Hematopoietic multipotent progenitor cell treated with erythropoietin and hydrocortisone succinate and interleukin-3 and kit ligand, for 6 days (in vitro differentiated cells): ENCODE measurements at regions not wholly inside any gene's neighbourhood (a gene's known extent, or its start where the extent isn't known, plus 50 kb on each side); places are given as distances from the start of the nearest gene placed in this dataset.

ENCODE experiments used
- DNase-seq: peaks from one replicate; pipeline ENCODE4 v3.0.0-alpha.2; 2015

- no peak for DNase-seq
These were observed 252.5 kb downstream of the GPM6A start for GRCh38 chr4:175559526-175559925.

GRCh38 chr4:175560604-175561003, 251.5 kb downstream of the GPM6A start:
- DNase-seq, result peak; percentile 6

GRCh38 chr4:175561696-175562095, 250.4 kb downstream of the GPM6A start:
- no peak for DNase-seq

GRCh38 chr4:175562111-175562510, 250.0 kb downstream of the GPM6A start:
- DNase-seq, result no peak

GRCh38 chr4:175562542-175562941, 249.5 kb downstream of the GPM6A start:
- no peak for DNase-seq
